WTC11 (cell line): ENCODE measurements at regions not wholly inside any gene's neighbourhood (a gene's known extent, or its start where the extent isn't known, plus 50 kb on each side); places are given as distances from the start of the nearest gene placed in this dataset.

ENCODE experiments used
- ATF2 ChIP-seq: sonication (generic); formaldehyde crosslinking; IDR thresholded peaks from 2 replicates; pipeline ENCODE4 v1.8.1; 2022; ENCODE audit warnings: low read depth, missing genetic modification reagents, borderline replicate concordance
- E2F1 ChIP-seq: sonication (generic); formaldehyde crosslinking; IDR thresholded peaks from 2 replicates; pipeline ENCODE4 v1.8.0; 2022; ENCODE audit warnings: mild to moderate bottlenecking, missing genetic modification reagents
- E2F5 ChIP-seq: sonication (generic); formaldehyde crosslinking; IDR thresholded peaks from 2 replicates; pipeline ENCODE4 v1.8.1; 2022; ENCODE audit warnings: mild to moderate bottlenecking, moderate library complexity, missing genetic modification reagents
- ETV6 ChIP-seq: sonication (generic); formaldehyde crosslinking; IDR thresholded peaks from 2 replicates; pipeline ENCODE4 v1.8.1; 2022; ENCODE audit warnings: mild to moderate bottlenecking, missing genetic modification reagents
- JUN ChIP-seq: sonication (generic); formaldehyde crosslinking; IDR thresholded peaks from 2 replicates; pipeline ENCODE4 v1.8.0; 2023; ENCODE audit warnings: mild to moderate bottlenecking, missing genetic modification reagents
- MAX ChIP-seq: sonication (generic); formaldehyde crosslinking; IDR thresholded peaks from 2 replicates; pipeline ENCODE4 v1.8.0; 2022; ENCODE audit warnings: mild to moderate bottlenecking, missing genetic modification reagents
- SP1 ChIP-seq: sonication (generic); formaldehyde crosslinking; conservative IDR thresholded peaks from 2 replicates; pipeline ENCODE4 v1.8.1; 2022; ENCODE audit warnings: missing genetic modification reagents
- ZNF232 ChIP-seq: sonication (generic); formaldehyde crosslinking; IDR thresholded peaks from 2 replicates; pipeline ENCODE4 v1.8.0; 2022; ENCODE audit warnings: mild to moderate bottlenecking, missing genetic modification reagents
- ZNF425 ChIP-seq: fragments of 250-450 bp; sonication (Bioruptor Pico); conservative IDR thresholded peaks from 2 replicates; pipeline ENCODE4 v1.9.0; 2021; ENCODE audit warnings: mild to moderate bottlenecking
- ZSCAN18 ChIP-seq: fragments of 250-450 bp; sonication (Bioruptor Pico); IDR thresholded peaks from 2 replicates; pipeline ENCODE4 v2.1.2; 2022; ENCODE audit warnings: mild to moderate bottlenecking, moderate library complexity
- TF ChIP-seq, protein P1 (sequence below): fragments of 200-600 bp; IDR thresholded peaks from 2 replicates; pipeline ENCODE4 v1.8.0; 2022; ENCODE audit warnings: antibody characterized with exemption
- TF ChIP-seq, protein P2 (sequence below): sonication (generic); formaldehyde crosslinking; IDR thresholded peaks from 2 replicates; pipeline ENCODE4 v1.8.1; 2022; ENCODE audit warnings: low read depth, mild to moderate bottlenecking, moderate library complexity, missing genetic modification reagents, borderline replicate concordance
- TF ChIP-seq, protein P3 (sequence below): sonication (generic); formaldehyde crosslinking; IDR thresholded peaks from 2 replicates; pipeline ENCODE4 v1.8.1; 2023; ENCODE audit warnings: mild to moderate bottlenecking, missing genetic modification reagents, moderate library complexity

DNA sequence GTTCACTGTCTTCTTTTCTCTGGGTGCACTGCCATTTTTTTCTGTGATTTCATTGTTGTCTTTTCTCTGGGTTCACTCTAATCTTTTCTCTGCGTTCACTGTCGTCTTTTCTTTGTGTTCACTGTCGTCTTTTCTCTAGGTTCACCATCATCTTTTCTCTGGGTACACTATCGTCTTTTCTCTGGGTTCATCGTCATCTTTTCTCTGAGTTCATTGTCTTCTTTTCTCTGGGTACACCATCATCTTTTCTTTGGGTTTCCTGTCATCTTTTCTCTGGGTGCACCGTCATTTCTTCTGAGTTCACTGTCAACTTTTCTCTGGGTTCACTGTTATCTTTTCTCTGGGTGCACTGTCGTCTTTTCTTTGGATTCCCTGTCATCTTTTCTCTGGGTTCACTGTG, 137.6 kb upstream of the MAP3K4 start:
- TF ChIP-seq, protein P1, sequence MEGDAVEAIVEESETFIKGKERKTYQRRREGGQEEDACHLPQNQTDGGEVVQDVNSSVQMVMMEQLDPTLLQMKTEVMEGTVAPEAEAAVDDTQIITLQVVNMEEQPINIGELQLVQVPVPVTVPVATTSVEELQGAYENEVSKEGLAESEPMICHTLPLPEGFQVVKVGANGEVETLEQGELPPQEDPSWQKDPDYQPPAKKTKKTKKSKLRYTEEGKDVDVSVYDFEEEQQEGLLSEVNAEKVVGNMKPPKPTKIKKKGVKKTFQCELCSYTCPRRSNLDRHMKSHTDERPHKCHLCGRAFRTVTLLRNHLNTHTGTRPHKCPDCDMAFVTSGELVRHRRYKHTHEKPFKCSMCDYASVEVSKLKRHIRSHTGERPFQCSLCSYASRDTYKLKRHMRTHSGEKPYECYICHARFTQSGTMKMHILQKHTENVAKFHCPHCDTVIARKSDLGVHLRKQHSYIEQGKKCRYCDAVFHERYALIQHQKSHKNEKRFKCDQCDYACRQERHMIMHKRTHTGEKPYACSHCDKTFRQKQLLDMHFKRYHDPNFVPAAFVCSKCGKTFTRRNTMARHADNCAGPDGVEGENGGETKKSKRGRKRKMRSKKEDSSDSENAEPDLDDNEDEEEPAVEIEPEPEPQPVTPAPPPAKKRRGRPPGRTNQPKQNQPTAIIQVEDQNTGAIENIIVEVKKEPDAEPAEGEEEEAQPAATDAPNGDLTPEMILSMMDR: no peak
- TF ChIP-seq JUN (CRISPR knock-in tag): no peak
- no peak for TF ChIP-seq ETV6 (CRISPR knock-in tag)
- TF ChIP-seq, protein P2, sequence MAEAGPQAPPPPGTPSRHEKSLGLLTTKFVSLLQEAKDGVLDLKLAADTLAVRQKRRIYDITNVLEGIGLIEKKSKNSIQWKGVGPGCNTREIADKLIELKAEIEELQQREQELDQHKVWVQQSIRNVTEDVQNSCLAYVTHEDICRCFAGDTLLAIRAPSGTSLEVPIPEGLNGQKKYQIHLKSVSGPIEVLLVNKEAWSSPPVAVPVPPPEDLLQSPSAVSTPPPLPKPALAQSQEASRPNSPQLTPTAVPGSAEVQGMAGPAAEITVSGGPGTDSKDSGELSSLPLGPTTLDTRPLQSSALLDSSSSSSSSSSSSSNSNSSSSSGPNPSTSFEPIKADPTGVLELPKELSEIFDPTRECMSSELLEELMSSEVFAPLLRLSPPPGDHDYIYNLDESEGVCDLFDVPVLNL (CRISPR knock-in tag): no peak
- no peak for TF ChIP-seq MAX (CRISPR knock-in tag)
- TF ChIP-seq, protein P3, sequence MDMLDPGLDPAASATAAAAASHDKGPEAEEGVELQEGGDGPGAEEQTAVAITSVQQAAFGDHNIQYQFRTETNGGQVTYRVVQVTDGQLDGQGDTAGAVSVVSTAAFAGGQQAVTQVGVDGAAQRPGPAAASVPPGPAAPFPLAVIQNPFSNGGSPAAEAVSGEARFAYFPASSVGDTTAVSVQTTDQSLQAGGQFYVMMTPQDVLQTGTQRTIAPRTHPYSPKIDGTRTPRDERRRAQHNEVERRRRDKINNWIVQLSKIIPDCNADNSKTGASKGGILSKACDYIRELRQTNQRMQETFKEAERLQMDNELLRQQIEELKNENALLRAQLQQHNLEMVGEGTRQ (CRISPR knock-in tag): no peak
- TF ChIP-seq SP1: no peak
- no peak for TF ChIP-seq E2F5 (CRISPR knock-in tag)
- no peak for TF ChIP-seq E2F1
- no peak for TF ChIP-seq ZNF425 (CRISPR knock-in tag)
- TF ChIP-seq ZSCAN18 (CRISPR knock-in tag): no peak
- TF ChIP-seq ZNF232: no peak
- no peak for TF ChIP-seq ATF2
